Adrenal gland (tissue), 9 donors: ENCODE measurements at regions not wholly inside any gene's neighbourhood (a gene's known extent, or its start where the extent isn't known, plus 50 kb on each side); places are given as distances from the start of the nearest gene placed in this dataset.
A peak's percentile ranks its signal among the peaks of the same experiment; 100 is the strongest.

Experiments used
- DNase-seq, 7 donors: peaks; one replicate each; pipeline ENCODE4 v3.0.0-alpha.2; 2019 to 2020
- H3K27ac ChIP-seq, 5 donors: fragments of 200-600 bp; sonication (generic) in 4 of 5; 1 replicate in 3 of 5; 2 replicates in 2 of 5; pipeline versions ENCODE4 v1.5.1 to v1.8.0; 2016 to 2020; ENCODE audit warnings: mild to moderate bottlenecking in 1 of 5
- H3K27me3 ChIP-seq: fragments of 200-600 bp; 2 replicates; pipeline ENCODE4 v1.8.0; 2021
- H3K36me3 ChIP-seq, 2 donors: fragments of 200-600 bp; replicated peaks in 1 of 2; 1 replicate in 1 of 2; 2 replicates in 1 of 2; pipeline versions ENCODE4 v1.5.1 to v1.8.0; 2018 to 2022
- H3K4me1 ChIP-seq, 2 donors: fragments of 200-600 bp; replicated peaks in 1 of 2; 1 replicate in 1 of 2; 2 replicates in 1 of 2; pipeline versions ENCODE4 v1.5.1 to v1.8.0; 2018 to 2021
- H3K4me3 ChIP-seq, 4 donors: fragments of 200-600 bp; sonication (generic) in 3 of 4; one replicate each; pipeline ENCODE4 v1.5.1; 2016 to 2018
- H3K9me3 ChIP-seq, 3 donors: fragments of 200-600 bp; sonication (generic) in 1 of 3; replicated peaks in 1 of 3; 1 replicate in 2 of 3; 2 replicates in 1 of 3; pipeline versions ENCODE4 v1.5.1 to v1.8.0; 2016 to 2021
- CTCF ChIP-seq, 6 experiments: fragments of 450-650 bp in 4 of 6; fragments of 200-600 bp in 2 of 6; sonication (generic) in 1 of 6; IDR thresholded peaks; 1 replicate in 5 of 6; 2 replicates in 1 of 6; pipeline versions ENCODE4 v1.5.1 to v1.8.0; 2016 to 2021; ENCODE audit warnings: antibody characterized with exemption in 6 of 6, mild to moderate bottlenecking in 2 of 6, moderate library complexity in 1 of 6
- POLR2A ChIP-seq, 2 donors: fragments of 450-650 bp; IDR thresholded peaks; one replicate each; pipeline ENCODE4 v1.6.1; 2017; ENCODE audit warnings: antibody characterized with exemption in 2 of 2, mild to moderate bottlenecking in 2 of 2, moderate library complexity in 1 of 2
- WGBS, 4 donors: extraction: QIAGEN DNeasy Blood & Tissue Kit in 2 of 4; methylation state at CpG; one replicate each; pipeline versions ENCODE4 v1.1.5 to v1.1.7; 2013 to 2017; 5-methylcytosine and 5-hydroxymethylcytosine counted together
- intact Hi-C, 2 donors: fragments of 100-400 bp; cut with DNase I; formaldehyde crosslinking; loops; one replicate each; pipeline versions ENCODE4 v1.14.1 to v1.15.0; 2022 to 2023
- donor health status: healthy with polysubstance abuse.
- donor health status: Bipolar disorder and iron deficiency.
- donor health status: DM: yes; HTN: yes; CAD: no.
- donor health status: DM: no; HTN: no; CAD: no.
- donor health status: DM: no; HTN: no; CAD: no.

- Histone ChIP-seq H3K4me1 (no peaks in the 10 kb centered on the region), H3K9me3 (no peaks in the 10 kb centered on the region), H3K27ac (no peak overlapping the region), H3K4me3 (no peak overlapping the region), H3K36me3 (no peaks in the 10 kb centered on the region), H3K27me3 (no peaks in the 10 kb centered on the region)
- TF ChIP-seq CTCF (IDR thresholded peaks at IDR 0.05) (no peak), POLR2A (IDR thresholded peaks at IDR 0.05) (no peak)
- no peak for DNase-seq
- 48 to 58% (median 49%) methylated on average over 2 of the region's 2 CpGs for WGBS, 4 donors
- intact Hi-C loops, result loop anchor here in 1 of 2 donors (10.0 kb wide), 1 partner anchor 273 kb away; no protein-coding TSS in a partner anchor
Measured at GRCh38 chr4:159757499-159757898, 654.6 kb downstream of the RAPGEF2 start.

GRCh38 chr4:159758061-159758460, 655.2 kb downstream of the RAPGEF2 start:
- DNase-seq, result no peak

GRCh38 chr4:159762672-159763071, 659.8 kb downstream of the RAPGEF2 start:
- H3K27me3 ChIP-seq, result no peaks in the 10 kb centered on the region
- intact Hi-C loops, result no loop called here
- H3K4me3 ChIP-seq, result no peak overlapping the region
- H3K4me1 ChIP-seq, result no peaks in the 10 kb centered on the region
- no peak for DNase-seq
- H3K27ac ChIP-seq, result no peak overlapping the region
- no peaks in the 10 kb centered on the region for H3K36me3 ChIP-seq
- no peaks in the 10 kb centered on the region for H3K9me3 ChIP-seq
- no peak for TF ChIP-seq CTCF (IDR thresholded peaks at IDR 0.05)
- no peak for TF ChIP-seq POLR2A (IDR thresholded peaks at IDR 0.05)
- 73 to 96% (median 82%) methylated on average over 1 of the region's 1 CpG for WGBS, 4 donors

More at GRCh38 chr4:159758061-159758460, 655.2 kb downstream of the RAPGEF2 start:
- Histone ChIP-seq H3K4me3 (no peak overlapping the region), H3K36me3 (no peaks in the 10 kb centered on the region), H3K4me1 (no peaks in the 10 kb centered on the region), H3K27me3 (no peaks in the 10 kb centered on the region), H3K27ac (no peak overlapping the region), H3K9me3 (no peaks in the 10 kb centered on the region)
- intact Hi-C loops, result loop anchor here in 1 of 2 donors (10.0 kb wide), 1 partner anchor 273 kb away; no protein-coding TSS in a partner anchor
- TF ChIP-seq CTCF (IDR thresholded peaks at IDR 0.05), result no peak
- 48 to 61% (median 56%) methylated on average over 1 of the region's 1 CpG for whole genome bisulfite sequencing, 4 donors

- H3K36me3 ChIP-seq, result no peaks in the 10 kb centered on the region
- TF ChIP-seq CTCF (IDR thresholded peaks at IDR 0.05) (peak; percentile 41 to 68 (median 50)), POLR2A (IDR thresholded peaks at IDR 0.05) (no peak)
- DNase-seq, result peak in 5 of 7 donors; percentile 15 to 37 (median 21)
- intact Hi-C loops, result no loop called here
- H3K9me3 ChIP-seq, result no peaks in the 10 kb centered on the region
- no peaks in the 10 kb centered on the region for H3K4me1 ChIP-seq
- H3K27ac ChIP-seq, result no peak overlapping the region
- H3K27me3 ChIP-seq, result no peaks in the 10 kb centered on the region
- no peak overlapping the region for H3K4me3 ChIP-seq
- 20 to 28% (median 25%) methylated on average over 5 of the region's 5 CpGs for WGBS, 4 donors
Measured at GRCh38 chr4:159764343-159764952, 661.6 kb downstream of the RAPGEF2 start.
